ENCODE measurements at regions not wholly inside any gene's neighbourhood (a gene's known extent, or its start where the extent isn't known, plus 50 kb on each side); places are given as distances from the start of the nearest gene placed in this dataset.

GRCh38 chr3:193767353-193768069 lies 174.5 kb downstream of the OPA1 start:
- peaks cover 6% of the 10 kb centered on the region for H3K36me3 Mint-ChIP-seq (ENCODE audit: low read depth)
- H3K27ac Mint-ChIP-seq, result peak overlapping the region; percentile 33
- H3K4me1 Mint-ChIP-seq, result peaks cover 64% of the 10 kb centered on the region
- TF ChIP-seq CTCF (IDR thresholded peaks at IDR 0.05), result no peak
- no peak overlapping the region for H3K4me3 Mint-ChIP-seq
- peaks cover 37% of the 10 kb centered on the region for H3K9me3 Mint-ChIP-seq
- no peak for DNase-seq
- H3K27me3 Mint-ChIP-seq (ENCODE audit: low read depth, poor library complexity), result peaks cover 10% of the 10 kb centered on the region

DNA sequence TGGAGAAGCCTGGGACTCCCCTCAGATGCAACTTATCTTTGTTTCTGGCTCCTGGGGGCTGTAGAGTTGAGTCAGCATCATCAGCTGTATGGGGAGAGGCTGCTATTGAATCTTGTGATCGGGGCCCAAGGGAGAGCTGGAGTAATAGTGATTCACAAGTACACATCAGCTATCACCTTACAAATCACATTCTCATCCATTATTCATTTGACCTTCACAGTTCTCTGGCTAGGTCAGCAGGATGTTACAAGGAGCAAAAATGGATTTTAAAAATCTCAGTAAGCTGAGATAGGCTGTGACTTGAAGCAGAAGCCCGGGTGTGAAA lies 175.0 kb downstream of the OPA1 start:
- peaks cover 6% of the 10 kb centered on the region for H3K27me3 Mint-ChIP-seq (ENCODE audit: low read depth, poor library complexity)
- no peak overlapping the region for H3K4me3 Mint-ChIP-seq
- peaks cover 37% of the 10 kb centered on the region for H3K9me3 Mint-ChIP-seq
- peaks cover 70% of the 10 kb centered on the region for H3K4me1 Mint-ChIP-seq
- no peak for TF ChIP-seq CTCF (IDR thresholded peaks at IDR 0.05)
- H3K36me3 Mint-ChIP-seq (ENCODE audit: low read depth), result peaks cover 6% of the 10 kb centered on the region
- peak overlapping the region; percentile 33 for H3K27ac Mint-ChIP-seq
- no peak for DNase-seq

DNA sequence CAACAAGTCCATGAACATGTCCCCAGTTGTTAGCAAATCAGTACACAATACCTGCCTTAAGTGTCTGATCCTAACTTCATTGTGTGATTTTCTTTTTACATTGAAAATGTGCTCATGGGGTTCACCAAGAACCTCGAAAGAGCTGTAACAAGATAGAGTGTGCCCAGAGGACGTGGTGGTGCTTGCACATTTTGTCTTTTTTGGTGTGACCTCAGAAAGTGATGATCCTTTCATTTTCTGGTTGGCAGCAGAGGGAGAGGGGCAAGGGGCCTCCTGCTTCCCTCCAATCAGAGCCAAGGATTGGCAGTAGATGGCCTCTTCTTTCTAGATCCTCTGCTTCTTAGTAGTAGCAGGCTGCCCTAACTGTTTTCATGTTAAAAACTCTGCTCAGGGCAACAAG lies 176.4 kb downstream of the OPA1 start:
- H3K27me3 Mint-ChIP-seq (ENCODE audit: low read depth, poor library complexity), result peaks cover 5% of the 10 kb centered on the region
- no peak for TF ChIP-seq CTCF (IDR thresholded peaks at IDR 0.05)
- no peak overlapping the region for H3K27ac Mint-ChIP-seq
- H3K36me3 Mint-ChIP-seq (ENCODE audit: low read depth), result peaks cover 4% of the 10 kb centered on the region
- no peak for DNase-seq
- no peak overlapping the region for H3K4me3 Mint-ChIP-seq
- peaks cover 79% of the 10 kb centered on the region for H3K4me1 Mint-ChIP-seq
- H3K9me3 Mint-ChIP-seq, result peaks cover 34% of the 10 kb centered on the region

DNA sequence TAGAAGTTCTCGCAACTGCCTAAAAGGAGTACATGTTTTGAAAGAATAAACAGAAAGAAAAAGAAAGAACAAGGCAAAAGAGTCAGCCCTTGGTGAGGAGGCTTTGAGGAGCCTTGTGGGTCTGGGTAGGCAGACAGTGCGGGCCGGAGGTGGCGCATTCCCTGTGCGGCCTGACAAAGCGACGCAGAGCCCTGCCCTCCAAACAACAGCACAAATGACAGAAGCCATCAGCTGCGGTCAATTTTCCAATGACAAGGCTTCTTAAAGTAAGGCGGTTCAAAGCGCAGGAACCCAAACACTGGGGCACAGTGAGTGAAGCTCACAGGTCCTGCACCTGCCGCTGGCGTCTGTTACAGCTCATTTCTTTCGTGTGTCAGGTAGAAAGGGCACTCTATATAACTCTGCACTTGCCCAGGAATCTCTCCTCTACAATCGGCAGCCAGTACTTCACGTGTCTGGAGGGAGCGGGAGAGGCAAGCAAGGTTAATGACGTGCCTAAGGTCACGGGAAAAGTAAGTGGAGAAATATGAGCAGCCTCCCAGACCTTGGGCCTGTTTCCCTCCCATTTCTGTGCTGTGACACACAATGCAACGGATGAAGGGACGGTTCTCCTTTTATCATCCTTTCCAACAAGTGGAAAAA lies 178.1 kb downstream of the OPA1 start:
- Mint-ChIP-seq H3K4me1 (peaks cover 79% of the 10 kb centered on the region), H3K27ac (peak overlapping the region; percentile 91), H3K36me3 (ENCODE audit: low read depth) (no peaks in the 10 kb centered on the region), H3K27me3 (ENCODE audit: low read depth, poor library complexity) (peaks cover 6% of the 10 kb centered on the region), H3K4me3 (no peak overlapping the region), H3K9me3 (peaks cover 19% of the 10 kb centered on the region)
- TF ChIP-seq CTCF (IDR thresholded peaks at IDR 0.05), result no peak
- no peak for DNase-seq

- peaks cover 6% of the 10 kb centered on the region for H3K27me3 Mint-ChIP-seq (ENCODE audit: low read depth, poor library complexity)
- H3K4me1 Mint-ChIP-seq, result peaks cover 79% of the 10 kb centered on the region
- peaks cover 19% of the 10 kb centered on the region for H3K9me3 Mint-ChIP-seq
- DNase-seq, result peak; percentile 26
- no peaks in the 10 kb centered on the region for H3K36me3 Mint-ChIP-seq (ENCODE audit: low read depth)
- no peak for TF ChIP-seq CTCF (IDR thresholded peaks at IDR 0.05)
- peak overlapping the region; percentile 96 for H3K27ac Mint-ChIP-seq
- peak overlapping the region; percentile 58 for H3K4me3 Mint-ChIP-seq
Observed at GRCh38 chr3:193771653-193772421, 178.8 kb downstream of the OPA1 start.

All from nephron progenitor cell (in vitro differentiated cells).